ENCODE measurements at regions not wholly inside any gene's neighbourhood (a gene's known extent, or its start where the extent isn't known, plus 50 kb on each side); places are given as distances from the start of the nearest gene placed in this dataset.

- DNase-seq (no peak), ATAC-seq (no peak)
- intact Hi-C loops (cut with DNase I): no loop called here
Observed at GRCh38 chr14:53828820-53829219, 127.8 kb downstream of the BMP4 start.

GRCh38 chr14:53824061-53824460 lies 132.6 kb downstream of the BMP4 start:
- DNase-seq (no peak), ATAC-seq (no peak)
- intact Hi-C loops (cut with DNase I): no loop called here

DNA sequence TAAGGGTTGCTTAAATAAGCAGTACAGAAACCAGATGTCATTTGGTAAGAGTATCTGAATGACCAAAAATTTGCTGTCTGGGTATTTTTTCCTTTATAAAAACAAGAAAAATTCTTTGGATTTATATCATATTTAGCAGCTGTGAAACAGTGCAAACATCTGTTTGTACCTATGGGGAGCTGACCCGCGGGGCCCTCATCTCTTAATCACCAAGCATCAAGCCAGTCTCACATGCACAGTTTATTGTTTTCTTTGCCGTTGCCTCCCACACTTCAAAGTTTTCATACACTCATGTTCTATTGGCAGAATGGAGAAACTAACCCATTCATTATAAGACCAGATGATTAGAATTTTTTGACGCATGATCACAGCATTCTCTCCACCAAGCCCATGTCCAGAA lies 142.2 kb downstream of the BMP4 start:
- DNase-seq: no peak
- intact Hi-C loops (cut with DNase I): no loop called here
- ATAC-seq: peak in 1 of 2 donors; percentile 55

- intact Hi-C loops (cut with DNase I): no loop called here
- no peak for ATAC-seq
- DNase-seq: no peak
Observed at GRCh38 chr14:53810221-53810620, 146.4 kb downstream of the BMP4 start.

- DNase-seq: no peak
- intact Hi-C loops (cut with DNase I): no loop called here
- peak in 1 of 2 donors; percentile 37 for ATAC-seq
Observed at GRCh38 chr14:53808042-53808441, 148.6 kb downstream of the BMP4 start.

DNA sequence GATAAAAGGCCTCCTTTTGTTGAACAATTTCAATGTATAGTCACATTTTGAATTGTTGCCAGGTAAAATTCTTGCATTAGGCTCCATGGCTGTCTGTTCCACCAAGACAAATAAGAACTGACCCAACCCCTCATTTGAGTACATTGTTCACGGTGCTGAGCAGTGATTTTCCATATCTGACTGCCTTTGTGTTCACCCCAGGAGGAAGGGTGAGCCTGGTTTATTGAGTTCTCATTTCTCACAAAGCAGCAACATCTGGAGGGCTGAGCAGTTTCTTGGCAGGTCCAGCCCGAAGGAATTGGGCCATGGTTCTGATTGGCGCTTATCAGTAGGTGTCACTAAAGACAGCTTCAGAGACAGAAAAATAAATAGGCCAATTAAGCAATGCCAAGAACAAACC lies 149.1 kb downstream of the BMP4 start:
- ATAC-seq (peak; percentile 68 to 70), DNase-seq (no peak)
- intact Hi-C loops (cut with DNase I): no loop called here

- ATAC-seq: no peak
- DNase-seq: no peak
- intact Hi-C loops (cut with DNase I): no loop called here
Observed at GRCh38 chr14:53807108-53807507, 149.5 kb downstream of the BMP4 start.

GRCh38 chr14:53796734-53797133 lies 159.9 kb downstream of the BMP4 start:
- DNase-seq (no peak), ATAC-seq (no peak)
- intact Hi-C loops (cut with DNase I): no loop called here

DNA sequence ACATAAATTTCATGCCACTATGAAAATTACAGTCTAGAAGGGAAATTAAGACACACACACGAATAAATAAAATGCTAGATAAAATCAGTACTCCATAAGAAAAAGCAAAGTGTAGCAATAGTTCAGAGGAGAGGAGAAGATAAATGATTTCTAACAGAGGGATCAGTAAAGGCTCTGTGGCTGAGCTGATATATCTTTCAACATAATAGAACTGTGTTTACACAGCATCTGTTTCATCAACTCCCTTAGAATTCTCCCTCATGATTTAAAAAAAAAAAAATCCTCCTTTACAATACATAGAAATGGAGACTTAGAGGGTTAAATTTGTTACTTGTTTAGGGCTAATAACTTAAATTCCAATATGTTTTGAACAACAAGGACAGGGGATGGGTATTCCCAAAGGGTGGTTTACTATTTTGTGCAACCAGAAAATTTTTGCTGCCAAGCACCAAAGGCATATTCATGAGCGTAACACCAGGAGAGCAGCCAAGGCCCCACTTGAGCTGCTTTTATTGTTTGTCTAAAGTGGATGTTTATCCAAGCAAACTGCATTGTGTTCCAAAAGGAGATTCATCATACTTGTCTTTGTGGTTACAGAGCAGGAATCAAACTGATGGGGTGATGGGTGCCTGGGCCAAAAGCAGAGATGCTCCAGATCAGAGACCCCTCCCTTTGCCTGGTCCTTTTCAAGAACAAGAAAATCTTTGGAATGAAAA lies 162.7 kb downstream of the BMP4 start:
- intact Hi-C loops (cut with DNase I): no loop called here
- ATAC-seq (no peak), DNase-seq (no peak)

DNA sequence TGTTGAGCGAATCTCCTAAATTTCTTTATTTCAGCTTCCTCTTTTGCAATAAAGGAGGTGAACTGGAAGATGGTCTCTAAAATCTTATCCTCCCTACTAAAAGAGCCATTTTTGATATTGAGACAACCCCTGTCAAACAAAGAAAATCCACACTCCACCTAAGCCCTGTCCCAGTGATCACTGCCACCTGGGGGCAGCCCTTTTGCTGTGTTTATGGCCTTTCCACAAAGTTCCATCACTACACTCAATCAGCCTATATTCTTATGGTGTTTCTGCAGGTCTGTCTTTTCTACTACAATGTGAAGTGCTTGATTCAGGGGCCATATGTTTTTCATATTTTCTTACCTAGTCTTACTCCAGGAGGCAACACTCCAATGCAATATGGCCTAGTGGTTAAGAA lies 163.7 kb downstream of the BMP4 start:
- ATAC-seq (no peak), DNase-seq (no peak)
- intact Hi-C loops (cut with DNase I): no loop called here

- intact Hi-C loops (cut with DNase I): no loop called here
- ATAC-seq (no peak), DNase-seq (no peak)
Observed at GRCh38 chr14:53790731-53791500, 165.7 kb downstream of the BMP4 start.

- DNase-seq (no peak), ATAC-seq (no peak)
- intact Hi-C loops (cut with DNase I): no loop called here
Observed at GRCh38 chr14:53788566-53788965, 168.1 kb downstream of the BMP4 start.

GRCh38 chr14:53786045-53786444 lies 170.6 kb downstream of the BMP4 start:
- intact Hi-C loops (cut with DNase I): no loop called here
- ATAC-seq: no peak

GRCh38 chr14:53784688-53785087 lies 171.9 kb downstream of the BMP4 start:
- intact Hi-C loops (cut with DNase I): no loop called here
- DNase-seq: no peak

More at GRCh38 chr14:53786045-53786444, 170.6 kb downstream of the BMP4 start:
- no peak for DNase-seq

GRCh38 chr14:53783256-53783655 lies 173.4 kb downstream of the BMP4 start:
- ATAC-seq (no peak), DNase-seq (no peak)
- intact Hi-C loops (cut with DNase I): no loop called here

More at GRCh38 chr14:53784688-53785087, 171.9 kb downstream of the BMP4 start:
- ATAC-seq: no peak

- no peak for DNase-seq
- no peak for ATAC-seq
- intact Hi-C loops (cut with DNase I): no loop called here
Observed at GRCh38 chr14:53780051-53780555, 176.5 kb downstream of the BMP4 start.

GRCh38 chr14:53779301-53779700 lies 177.3 kb downstream of the BMP4 start:
- DNase-seq: no peak
- ATAC-seq: no peak
- intact Hi-C loops (cut with DNase I): no loop called here

DNA sequence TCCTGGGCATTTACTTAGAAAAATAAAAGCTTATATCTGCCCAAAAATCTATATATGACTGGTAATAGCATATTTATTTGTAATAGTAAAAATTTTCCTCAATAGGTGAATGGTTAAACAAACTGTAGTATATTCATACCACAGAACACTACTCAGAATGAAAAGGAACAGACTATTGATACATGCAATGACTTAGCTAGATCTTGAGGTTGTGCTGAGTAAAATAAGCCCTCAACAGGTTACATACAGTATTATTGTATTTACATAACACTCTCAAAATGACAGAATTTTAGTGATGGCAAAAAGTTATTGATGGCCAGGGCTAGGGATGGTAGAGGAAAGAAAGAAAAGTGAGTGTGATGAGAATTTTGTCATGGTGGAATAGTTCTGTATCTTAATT lies 178.4 kb downstream of the BMP4 start:
- ATAC-seq: no peak
- intact Hi-C loops (cut with DNase I): no loop called here
- no peak for DNase-seq

DNA sequence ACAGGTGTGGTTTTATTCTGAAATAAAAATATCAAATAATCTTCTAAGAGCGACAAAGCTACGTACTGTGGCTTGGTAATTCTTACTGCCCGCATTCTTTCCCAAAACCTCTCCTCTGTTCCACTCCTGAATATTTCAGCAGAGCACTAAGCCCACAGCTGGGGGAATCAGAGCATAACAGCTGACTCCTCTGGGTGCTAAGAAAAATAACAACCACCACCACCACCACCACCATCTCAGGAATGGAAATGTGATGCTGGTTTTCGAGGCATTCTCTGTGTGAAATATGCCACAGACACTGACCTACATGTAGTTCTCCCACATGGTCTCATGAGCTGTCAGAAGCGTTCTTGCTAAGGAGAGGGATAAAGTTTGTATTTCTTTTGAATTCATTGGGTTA lies 183.7 kb downstream of the BMP4 start:
- intact Hi-C loops (cut with DNase I): no loop called here
- DNase-seq: no peak
- ATAC-seq: no peak

GRCh38 chr14:53767566-53767965 lies 189.1 kb downstream of the BMP4 start:
- ATAC-seq (peak in 1 of 2 donors; percentile 40), DNase-seq (no peak)
- intact Hi-C loops (cut with DNase I): no loop called here

- ATAC-seq: no peak
- DNase-seq: no peak
- intact Hi-C loops (cut with DNase I): no loop called here
Observed at GRCh38 chr14:53766601-53767000, 190.0 kb downstream of the BMP4 start.
